ENCODE measurements at regions not wholly inside any gene's neighbourhood (a gene's known extent, or its start where the extent isn't known, plus 50 kb on each side); places are given as distances from the start of the nearest gene placed in this dataset.

- ATAC-seq (no peak), DNase-seq (ENCODE audit: missing footprints) (no peak)
- intact Hi-C loops (cut with DNase I): no loop called here
These were observed 612.9 kb downstream of the PTPRU start for GRCh38 chr1:29849038-29849750.

- intact Hi-C loops (cut with DNase I): no loop called here
- DNase-seq (ENCODE audit: missing footprints) (no peak), ATAC-seq (no peak)
These were observed 609.6 kb downstream of the PTPRU start for GRCh38 chr1:29845910-29846309.

GRCh38 chr1:29842130-29842529 lies 605.8 kb downstream of the PTPRU start:
- DNase-seq (ENCODE audit: missing footprints): no peak
- intact Hi-C loops (cut with DNase I): no loop called here

GRCh38 chr1:29839726-29840125 lies 603.4 kb downstream of the PTPRU start:
- DNase-seq (ENCODE audit: missing footprints): no peak
- intact Hi-C loops (cut with DNase I): no loop called here
- no peak for ATAC-seq

More at GRCh38 chr1:29842130-29842529, 605.8 kb downstream of the PTPRU start:
- ATAC-seq: no peak

GRCh38 chr1:29838738-29839320 lies 602.5 kb downstream of the PTPRU start:
- intact Hi-C loops (cut with DNase I): no loop called here
- no peak for ATAC-seq
- DNase-seq (ENCODE audit: missing footprints): no peak

- DNase-seq (ENCODE audit: missing footprints) (no peak), ATAC-seq (no peak)
- intact Hi-C loops (cut with DNase I): no loop called here
These were observed 600.6 kb downstream of the PTPRU start for GRCh38 chr1:29836651-29837646.

- ATAC-seq: no peak
- DNase-seq (ENCODE audit: missing footprints): no peak
- intact Hi-C loops (cut with DNase I): no loop called here
These were observed 599.6 kb downstream of the PTPRU start for GRCh38 chr1:29835874-29836273.

- intact Hi-C loops (cut with DNase I): no loop called here
- no peak for DNase-seq (ENCODE audit: missing footprints)
- no peak for ATAC-seq
These were observed 599.1 kb downstream of the PTPRU start for GRCh38 chr1:29835406-29835805.

GRCh38 chr1:29833581-29833980 lies 597.3 kb downstream of the PTPRU start:
- DNase-seq (ENCODE audit: missing footprints) (no peak), ATAC-seq (no peak)
- intact Hi-C loops (cut with DNase I): no loop called here

- intact Hi-C loops (cut with DNase I): no loop called here
- no peak for DNase-seq (ENCODE audit: missing footprints)
These were observed 596.6 kb downstream of the PTPRU start for GRCh38 chr1:29832936-29833335.

GRCh38 chr1:29832471-29832870 lies 596.1 kb downstream of the PTPRU start:
- ATAC-seq (no peak), DNase-seq (ENCODE audit: missing footprints) (no peak)
- intact Hi-C loops (cut with DNase I): no loop called here

More at GRCh38 chr1:29832936-29833335, 596.6 kb downstream of the PTPRU start:
- ATAC-seq: no peak

- ATAC-seq (no peak), DNase-seq (ENCODE audit: missing footprints) (no peak)
- intact Hi-C loops (cut with DNase I): no loop called here
These were observed 595.3 kb downstream of the PTPRU start for GRCh38 chr1:29831500-29832117.

- ATAC-seq (no peak), DNase-seq (ENCODE audit: missing footprints) (no peak)
- intact Hi-C loops (cut with DNase I): no loop called here
These were observed 594.6 kb downstream of the PTPRU start for GRCh38 chr1:29830916-29831315.

- no peak for ATAC-seq
- DNase-seq (ENCODE audit: missing footprints): no peak
- intact Hi-C loops (cut with DNase I): no loop called here
These were observed 594.1 kb downstream of the PTPRU start for GRCh38 chr1:29830383-29830782.

- DNase-seq (ENCODE audit: missing footprints): no peak
- intact Hi-C loops (cut with DNase I): no loop called here
- no peak for ATAC-seq
These were observed 593.4 kb downstream of the PTPRU start for GRCh38 chr1:29829448-29830344.

GRCh38 chr1:29828526-29829447 lies 592.5 kb downstream of the PTPRU start:
- no peak for ATAC-seq
- intact Hi-C loops (cut with DNase I): no loop called here
- no peak for DNase-seq (ENCODE audit: missing footprints)

- DNase-seq (ENCODE audit: missing footprints): no peak
- intact Hi-C loops (cut with DNase I): no loop called here
- no peak for ATAC-seq
These were observed 591.6 kb downstream of the PTPRU start for GRCh38 chr1:29827801-29828525.
